SU-DHL-6 (cell line): ENCODE measurements at regions not wholly inside any gene's neighbourhood (a gene's known extent, or its start where the extent isn't known, plus 50 kb on each side); places are given as distances from the start of the nearest gene placed in this dataset.

Experiments
- EZH2phosphoT487 ChIP-seq: fragments of 200-600 bp; sonication (generic), shearing (Covaris generic); conservative IDR thresholded peaks from 2 replicates; pipeline ENCODE4 v1.6.1; 2018; ENCODE audit warnings: mild to moderate bottlenecking, antibody characterized with exemption, low read length, moderate library complexity, mixed read lengths
- TF ChIP-seq, protein P1 (sequence below): fragments of 200-600 bp; sonication (generic); IDR thresholded peaks from one replicate; pipeline ENCODE4 v1.5.1; 2017; ENCODE audit warnings: antibody characterized with exemption, mild to moderate bottlenecking, low read length, moderate library complexity; ENCODE audit not compliant: insufficient read depth, poor library complexity, severe bottlenecking

DNA sequence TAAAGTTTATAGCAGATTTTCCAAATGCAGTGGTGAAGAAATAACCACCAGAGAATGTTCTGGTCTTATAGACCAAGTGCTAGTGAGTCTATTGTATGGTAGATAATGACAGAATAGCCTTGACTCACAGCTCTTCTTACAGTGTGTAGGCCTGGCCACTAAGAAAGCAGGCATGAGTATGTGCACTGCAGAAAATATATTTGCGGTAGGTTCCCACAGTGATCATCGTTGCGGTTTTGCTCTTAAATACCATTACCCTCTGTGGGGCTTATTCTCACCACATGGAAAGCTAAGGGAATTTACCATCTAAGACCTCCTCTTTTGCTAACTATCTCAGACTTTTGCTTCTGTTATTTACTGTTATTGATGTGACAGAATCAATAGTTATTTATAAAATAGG, 212.3 kb upstream of the SYNDIG1 start:
- TF ChIP-seq, protein P1, sequence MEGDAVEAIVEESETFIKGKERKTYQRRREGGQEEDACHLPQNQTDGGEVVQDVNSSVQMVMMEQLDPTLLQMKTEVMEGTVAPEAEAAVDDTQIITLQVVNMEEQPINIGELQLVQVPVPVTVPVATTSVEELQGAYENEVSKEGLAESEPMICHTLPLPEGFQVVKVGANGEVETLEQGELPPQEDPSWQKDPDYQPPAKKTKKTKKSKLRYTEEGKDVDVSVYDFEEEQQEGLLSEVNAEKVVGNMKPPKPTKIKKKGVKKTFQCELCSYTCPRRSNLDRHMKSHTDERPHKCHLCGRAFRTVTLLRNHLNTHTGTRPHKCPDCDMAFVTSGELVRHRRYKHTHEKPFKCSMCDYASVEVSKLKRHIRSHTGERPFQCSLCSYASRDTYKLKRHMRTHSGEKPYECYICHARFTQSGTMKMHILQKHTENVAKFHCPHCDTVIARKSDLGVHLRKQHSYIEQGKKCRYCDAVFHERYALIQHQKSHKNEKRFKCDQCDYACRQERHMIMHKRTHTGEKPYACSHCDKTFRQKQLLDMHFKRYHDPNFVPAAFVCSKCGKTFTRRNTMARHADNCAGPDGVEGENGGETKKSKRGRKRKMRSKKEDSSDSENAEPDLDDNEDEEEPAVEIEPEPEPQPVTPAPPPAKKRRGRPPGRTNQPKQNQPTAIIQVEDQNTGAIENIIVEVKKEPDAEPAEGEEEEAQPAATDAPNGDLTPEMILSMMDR = no peak
- no peak for TF ChIP-seq EZH2phosphoT487
